Stimulated activated CD8-positive, alpha-beta memory T cell treated with anti-CD3 and anti-CD28 coated beads, Interleukin-7, amount 100 ng/mL, for 1 hour (primary cell): ENCODE measurements at regions not wholly inside any gene's neighbourhood (a gene's known extent, or its start where the extent isn't known, plus 50 kb on each side); places are given as distances from the start of the nearest gene placed in this dataset.
"Not testable (repeated sequence)": the region's sequence is repeated elsewhere in the genome, so short reads cannot be mapped to it uniquely, and the experiment has no call there.

Experiments used
- DNase-seq, 2 donors: peaks; one replicate each; pipeline ENCODE4 v3.0.0-alpha.2; 2020; ENCODE audit warnings: low read depth in 2 of 2

DNA sequence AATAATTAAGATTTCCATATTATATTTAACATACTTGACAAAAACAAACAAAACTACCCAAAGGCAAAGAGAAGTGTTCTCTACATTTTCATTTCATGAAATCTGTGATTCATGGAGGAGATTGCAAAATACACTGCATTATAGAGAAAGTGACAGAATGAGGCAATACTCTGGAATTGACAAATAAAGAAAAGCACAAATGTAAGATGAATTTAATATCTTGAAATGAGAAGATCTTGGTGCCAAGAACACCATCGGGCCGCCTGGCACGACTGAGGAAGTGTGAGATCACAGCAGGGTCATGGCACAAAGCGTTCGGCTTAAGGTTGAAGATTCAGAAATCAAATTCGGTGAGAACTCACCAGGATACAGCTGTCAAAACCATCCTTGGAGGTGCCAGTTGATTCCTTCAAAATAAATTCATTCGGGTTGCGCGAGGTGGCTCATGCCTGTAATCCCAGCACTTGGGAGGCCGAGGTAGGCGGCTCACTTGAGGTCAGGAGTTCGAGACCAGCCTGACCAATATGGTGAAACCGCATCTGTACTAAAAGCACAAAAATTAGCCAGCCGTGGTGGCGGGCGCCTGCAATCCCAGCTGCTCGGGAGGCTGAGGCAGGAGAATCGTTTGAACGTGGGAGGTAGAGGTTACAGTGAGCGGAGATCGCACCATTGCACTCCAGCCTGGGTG is 174.0 kb upstream of the PFKP start:
- DNase-seq, result no peak

DNA sequence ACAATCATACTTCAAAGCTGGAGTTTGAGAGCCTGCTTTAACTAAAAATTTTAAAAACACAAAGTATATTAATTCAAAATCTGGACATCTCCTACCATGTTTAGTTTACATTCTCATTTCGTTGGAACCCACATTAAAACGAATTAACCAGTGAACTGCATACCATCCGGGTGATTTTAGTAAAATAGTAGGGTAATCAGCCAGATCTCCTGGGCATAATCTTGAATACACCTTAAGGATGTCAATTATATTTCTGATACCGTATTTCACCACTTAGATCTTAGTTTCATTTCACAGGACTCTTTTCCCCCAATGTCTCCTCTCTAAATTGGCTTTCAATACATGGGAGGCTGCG is 175.6 kb upstream of the PFKP start:
- DNase-seq, result no peak

- DNase-seq, result no peak
These were observed 176.1 kb upstream of the PFKP start for GRCh38 chr10:2891073-2891769.

GRCh38 chr10:2890093-2890492 is 177.3 kb upstream of the PFKP start:
- DNase-seq, result no peak

GRCh38 chr10:2888403-2889004 is 178.8 kb upstream of the PFKP start:
- DNase-seq, result no peak

- DNase-seq, result no peak
These were observed 179.8 kb upstream of the PFKP start for GRCh38 chr10:2887391-2888070.

DNA sequence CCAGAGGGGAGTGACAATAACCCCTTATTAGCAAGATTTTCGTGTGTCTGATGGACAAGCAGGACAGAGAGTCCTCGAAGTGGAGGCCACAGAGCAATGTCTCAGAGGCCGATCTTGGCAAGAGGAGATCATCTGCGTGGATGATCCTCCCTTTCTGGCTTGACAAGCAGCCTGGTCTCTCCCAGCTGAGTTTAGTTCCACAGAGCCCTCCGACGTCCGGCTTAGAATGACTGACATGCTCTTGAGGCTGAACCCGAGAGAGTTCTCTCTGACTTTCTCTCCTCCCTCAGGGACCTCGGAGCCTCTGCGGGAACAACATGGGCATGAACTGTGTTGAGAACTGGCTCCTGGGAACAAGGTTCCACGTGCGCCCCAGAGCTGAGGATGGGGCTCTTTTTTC is 180.7 kb upstream of the PFKP start:
- no peak for DNase-seq

GRCh38 chr10:2885288-2886278 is 181.8 kb upstream of the PFKP start:
- no peak for DNase-seq

GRCh38 chr10:2883983-2884540 is 183.3 kb upstream of the PFKP start:
- not testable (repeated sequence) for DNase-seq

DNA sequence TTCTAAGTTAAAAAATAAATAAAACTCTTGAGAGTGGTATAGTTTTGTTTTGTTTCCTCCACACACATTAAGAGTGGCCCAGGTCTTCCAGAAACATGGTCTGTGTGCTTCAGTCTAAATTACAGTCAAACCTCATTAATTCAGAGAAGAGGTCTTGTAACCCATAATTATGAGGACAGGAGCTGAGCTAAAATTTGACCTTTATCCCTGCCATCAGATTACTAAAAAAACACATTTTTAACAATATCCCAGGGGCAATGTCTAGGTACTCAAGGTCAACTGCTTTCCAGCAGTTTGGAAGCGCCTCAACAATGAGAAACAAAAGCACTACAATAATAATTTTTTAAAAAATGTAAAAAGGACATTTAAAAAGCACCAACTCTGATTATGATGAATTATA is 184.1 kb upstream of the PFKP start:
- DNase-seq, result no peak

- DNase-seq, result no peak
These were observed 184.7 kb upstream of the PFKP start for GRCh38 chr10:2882628-2883027.

DNA sequence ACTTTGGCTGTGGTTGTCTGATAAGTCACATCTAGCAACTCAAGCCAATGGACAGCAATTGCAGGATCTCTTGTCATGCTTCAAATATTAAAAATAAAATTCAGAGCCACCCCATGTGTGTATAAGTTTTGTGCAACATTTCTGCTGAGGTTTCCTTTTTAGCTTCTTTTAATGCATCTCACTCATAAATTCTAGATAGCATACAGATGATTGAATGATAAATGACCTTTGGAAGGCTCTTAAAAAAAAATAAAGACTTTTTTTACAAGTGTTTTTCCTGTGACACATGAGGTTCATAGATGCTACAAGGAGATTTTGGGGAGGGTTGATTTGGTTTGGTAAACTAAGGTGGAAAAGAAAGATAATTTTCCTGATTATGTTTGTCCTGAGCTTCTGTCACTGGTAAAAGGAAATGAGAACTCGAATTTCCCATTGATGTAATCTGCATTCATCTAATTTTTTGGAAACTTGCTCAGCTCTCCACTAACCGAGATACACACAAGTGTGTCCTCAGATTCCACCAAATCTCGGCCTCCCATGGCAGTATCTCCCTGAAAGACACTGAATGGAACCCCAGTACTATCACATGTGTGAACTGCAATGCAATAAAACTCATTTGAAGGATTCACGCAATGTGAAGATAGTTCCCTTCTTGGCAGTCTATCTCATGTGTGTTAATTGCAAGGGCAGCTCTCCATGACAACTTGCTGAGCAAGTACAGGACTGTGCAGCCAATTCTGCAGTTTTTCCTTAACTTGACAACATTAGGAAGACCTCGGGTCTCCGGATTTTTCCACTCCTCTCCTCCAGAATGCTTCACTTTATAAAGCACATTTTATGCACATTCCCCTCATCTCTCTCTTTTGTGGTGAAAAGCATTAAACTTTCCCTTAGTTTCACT is 185.4 kb upstream of the PFKP start:
- DNase-seq, result no peak

- DNase-seq, result not testable (repeated sequence)
These were observed 187.3 kb upstream of the PFKP start for GRCh38 chr10:2880050-2880449.

DNA sequence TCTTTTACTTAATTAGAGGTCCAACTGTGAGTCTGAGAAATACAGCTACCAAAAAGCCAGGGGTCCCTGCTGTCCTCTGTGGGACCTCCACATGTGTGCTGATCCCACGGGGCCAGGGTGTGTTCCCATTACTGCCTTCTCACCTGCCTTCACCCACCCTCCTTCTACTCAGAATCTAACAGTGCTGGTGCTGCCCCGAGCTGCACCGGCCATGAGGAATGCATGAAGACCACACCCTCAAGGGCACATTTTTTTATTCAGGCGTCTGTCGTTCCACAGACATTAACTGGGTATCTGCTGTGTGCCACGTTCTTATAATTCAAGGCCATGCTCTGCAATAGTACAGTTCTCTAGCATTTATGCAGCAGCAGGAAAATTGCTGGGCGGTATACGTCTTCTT is 188.5 kb upstream of the PFKP start:
- no peak for DNase-seq

GRCh38 chr10:2876032-2876431 is 191.3 kb upstream of the PFKP start:
- no peak for DNase-seq

DNA sequence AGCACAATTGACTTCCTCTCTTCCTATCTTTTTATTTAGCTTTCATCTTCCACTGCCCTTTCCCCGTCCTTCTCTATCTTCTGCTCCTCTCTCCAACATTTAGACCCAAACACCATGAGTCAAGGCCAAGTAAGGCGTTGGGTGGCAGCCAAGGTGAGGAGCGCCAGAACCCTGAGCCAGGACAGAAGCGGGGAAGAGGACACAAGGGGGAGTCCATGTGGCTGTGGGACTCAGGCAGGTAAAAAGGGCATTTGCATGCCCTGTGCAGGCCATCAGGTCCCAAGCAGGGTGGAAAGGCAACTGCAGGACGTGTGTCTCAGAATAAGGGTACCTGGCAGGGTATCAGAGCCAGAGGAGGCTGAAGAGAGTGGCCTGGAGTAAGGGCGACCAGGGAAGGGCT is 192.4 kb upstream of the PFKP start:
- DNase-seq, result no peak

GRCh38 chr10:2873769-2874168 is 193.6 kb upstream of the PFKP start:
- DNase-seq, result no peak

GRCh38 chr10:2871673-2872219 is 195.6 kb upstream of the PFKP start:
- DNase-seq, result no peak

GRCh38 chr10:2870654-2871053 is 196.7 kb upstream of the PFKP start:
- DNase-seq, result no peak

- DNase-seq, result no peak
These were observed 199.5 kb upstream of the PFKP start for GRCh38 chr10:2867788-2868299.
